GM23338 (cell line): ENCODE measurements at regions not wholly inside any gene's neighbourhood (a gene's known extent, or its start where the extent isn't known, plus 50 kb on each side); places are given as distances from the start of the nearest gene placed in this dataset.

ENCODE experiments used
- ATAC-seq: fragments of 200-7000 bp; cut with Tn5 transposase; 3 replicates; pipeline ENCODE4 v1.9.1; 2020
- DNase-seq: peaks from one replicate; pipeline ENCODE4 v3.0.0-alpha.2; 2015; ENCODE audit warnings: low spot score
- H2AFZ ChIP-seq: fragments of 200-600 bp; sonication (generic); 2 replicates; pipeline ENCODE4 v1.8.0; 2016; ENCODE audit warnings: antibody characterized with exemption, mild to moderate bottlenecking, moderate library complexity
- H3F3A ChIP-seq: fragments of 200-600 bp; sonication (generic); replicated peaks from 2 replicates; pipeline ENCODE4 v1.8.0; 2017; ENCODE audit warnings: antibody characterized with exemption, mixed run types, low read depth
- H3K27ac ChIP-seq: fragments of 200-600 bp; sonication (generic); 2 replicates; pipeline ENCODE4 v1.6.1; 2016; ENCODE audit warnings: low read depth
- H3K27me3 ChIP-seq: fragments of 200-600 bp; sonication (generic); 2 replicates; pipeline ENCODE4 v1.8.0; 2016; ENCODE audit warnings: mild to moderate bottlenecking, mixed run types, moderate library complexity; ENCODE audit not compliant: insufficient read depth
- H3K36me3 ChIP-seq: fragments of 200-600 bp; sonication (generic); 2 replicates; pipeline ENCODE4 v1.8.0; 2016; ENCODE audit warnings: mild to moderate bottlenecking; ENCODE audit not compliant: insufficient read depth
- H3K4me1 ChIP-seq: fragments of 200-600 bp; sonication (generic); 2 replicates; pipeline ENCODE4 v1.8.0; 2016; ENCODE audit warnings: mild to moderate bottlenecking, moderate library complexity; ENCODE audit not compliant: insufficient read depth
- H3K4me2 ChIP-seq: fragments of 200-600 bp; sonication (generic); 2 replicates; pipeline ENCODE4 v1.7.1; 2017; ENCODE audit warnings: mixed run types
- H3K4me3 ChIP-seq: fragments of 200-600 bp; sonication (generic); 2 replicates; pipeline ENCODE4 v1.6.1; 2016; ENCODE audit warnings: mixed run types
- H3K79me2 ChIP-seq: fragments of 200-600 bp; sonication (generic); replicated peaks from 2 replicates; pipeline ENCODE4 v1.8.0; 2017; ENCODE audit warnings: mild to moderate bottlenecking; ENCODE audit not compliant: insufficient read depth
- H3K9me2 ChIP-seq: fragments of 200-600 bp; sonication (generic); 2 replicates; pipeline ENCODE4 v1.8.0; 2017; ENCODE audit not compliant: insufficient read depth
- H4K20me1 ChIP-seq: fragments of 200-600 bp; sonication (generic); replicated peaks from 2 replicates; pipeline ENCODE4 v1.8.0; 2017; ENCODE audit warnings: mild to moderate bottlenecking; ENCODE audit not compliant: insufficient read depth
- H3K27ac Mint-ChIP-seq: 2 replicates; pipeline ENCODE4 v1.8.0; 2020; ENCODE audit warnings: inconsistent platforms, mild to moderate bottlenecking, moderate library complexity, mixed read lengths
- H3K27me3 Mint-ChIP-seq: 3 replicates; pipeline ENCODE4 v1.8.0; 2022; ENCODE audit warnings: low read depth, mild to moderate bottlenecking, moderate library complexity, mixed read lengths, inconsistent platforms; ENCODE audit not compliant: insufficient read depth, poor library complexity
- H3K36me3 Mint-ChIP-seq: 3 replicates; pipeline ENCODE4 v1.8.0; 2021; ENCODE audit warnings: low read depth, mild to moderate bottlenecking, inconsistent platforms, moderate library complexity, mixed read lengths
- H3K4me1 Mint-ChIP-seq: 3 replicates; pipeline ENCODE4 v1.8.0; 2020; ENCODE audit warnings: mild to moderate bottlenecking, inconsistent platforms, mixed read lengths
- H3K4me3 Mint-ChIP-seq: 3 replicates; pipeline ENCODE4 v1.8.0; 2021; ENCODE audit warnings: moderate library complexity, mild to moderate bottlenecking, inconsistent platforms, mixed read lengths
- H3K9me3 Mint-ChIP-seq: 3 replicates; pipeline ENCODE4 v1.8.0; 2020; ENCODE audit warnings: moderate library complexity, mild to moderate bottlenecking, inconsistent platforms, mixed read lengths
- CREB1 ChIP-seq: fragments of 250-450 bp; sonication (Bioruptor Pico); IDR thresholded peaks from 2 replicates; pipeline ENCODE4 v1.5.0; 2020; ENCODE audit warnings: low read depth, mild to moderate bottlenecking, moderate library complexity
- ETS1 ChIP-seq: IDR thresholded peaks from 2 replicates; pipeline ENCODE4 v1.6.1; 2016; ENCODE audit warnings: antibody characterized with exemption
- EZH2 ChIP-seq: fragments of 200-600 bp; sonication (generic); IDR thresholded peaks from one replicate; pipeline ENCODE4 v1.8.0; 2017; ENCODE audit warnings: antibody characterized with exemption, mild to moderate bottlenecking, low read depth; ENCODE audit not compliant: unreplicated experiment
- EZH2phosphoT487 ChIP-seq: fragments of 200-600 bp; sonication (generic); IDR thresholded peaks from one replicate; pipeline ENCODE4 v1.8.1; 2018; ENCODE audit warnings: antibody characterized with exemption; ENCODE audit not compliant: unreplicated experiment
- JUNB ChIP-seq: IDR thresholded peaks from one replicate; pipeline ENCODE4 v1.6.1; 2016; ENCODE audit warnings: antibody characterized with exemption; ENCODE audit not compliant: unreplicated experiment
- NANOG ChIP-seq: IDR thresholded peaks from 2 replicates; pipeline ENCODE4 v1.6.1; 2016; ENCODE audit warnings: antibody characterized with exemption, borderline replicate concordance
- POLR2AphosphoS5 ChIP-seq: IDR thresholded peaks from 2 replicates; pipeline ENCODE4 v1.6.1; 2016; ENCODE audit warnings: antibody characterized with exemption, low read depth
- STAT1 ChIP-seq: IDR thresholded peaks from one replicate; pipeline ENCODE4 v1.6.1; 2016; ENCODE audit warnings: antibody characterized with exemption; ENCODE audit not compliant: unreplicated experiment
- ZNF114 ChIP-seq: fragments of 250-450 bp; sonication (Bioruptor Pico); IDR thresholded peaks from 2 replicates; pipeline ENCODE4 v1.5.0; 2020; ENCODE audit warnings: mild to moderate bottlenecking, moderate library complexity
- ZNF331 ChIP-seq: fragments of 250-450 bp; sonication (Bioruptor Pico); IDR thresholded peaks from 2 replicates; pipeline ENCODE4 v1.5.0; 2020; ENCODE audit warnings: low read depth, mild to moderate bottlenecking, moderate library complexity
- ZNF462 ChIP-seq: fragments of 250-450 bp; sonication (Bioruptor Pico); IDR thresholded peaks from 2 replicates; pipeline ENCODE4 v1.5.0; 2020; ENCODE audit warnings: mild to moderate bottlenecking, moderate library complexity
- TF ChIP-seq, protein P1 (sequence below), 2 experiments: fragments of 200-600 bp in 1 of 2; sonication (generic) in 1 of 2; conservative IDR thresholded peaks; 2 replicates each; pipeline versions ENCODE4 v1.5.1 to v1.6.1; 2016 to 2017; ENCODE audit warnings: antibody characterized with exemption in 2 of 2, low read depth in 2 of 2, mild to moderate bottlenecking in 2 of 2, moderate library complexity in 1 of 2
- TF ChIP-seq, protein P2 (sequence below): IDR thresholded peaks from one replicate; pipeline ENCODE4 v1.6.1; 2018; ENCODE audit warnings: antibody characterized with exemption; ENCODE audit not compliant: unreplicated experiment

DNA sequence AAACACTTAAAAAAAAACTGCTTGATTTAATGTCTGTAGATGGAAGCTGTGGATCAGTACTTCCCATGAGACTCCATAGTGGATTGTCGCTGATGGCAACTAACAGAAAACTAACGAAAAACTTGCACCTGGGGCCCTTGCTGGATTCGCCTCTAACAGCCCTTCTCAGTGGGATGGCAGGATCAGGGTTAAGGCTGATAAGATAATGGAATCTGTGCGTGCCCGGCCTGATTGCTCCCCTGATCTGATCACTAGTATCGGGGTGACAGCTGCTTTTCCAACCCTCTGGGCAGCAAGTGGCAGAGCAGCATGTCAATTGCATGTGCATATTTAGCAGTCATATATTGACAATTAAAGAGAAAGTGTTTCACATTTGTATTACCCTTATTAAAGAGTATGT is 185.8 kb upstream of the ELAVL2 start:
- H2AFZ ChIP-seq, result no peak overlapping the region
- H3K4me2 ChIP-seq, result no peak overlapping the region
- Mint-ChIP-seq H3K36me3 (no peaks in the 10 kb centered on the region), H3K4me3 (no peak overlapping the region), H3K4me1 (peaks cover 22% of the 10 kb centered on the region), H3K9me3 (peaks cover 3% of the 10 kb centered on the region; the same call in 2 of the 3 replicates), H3K27me3 (no peaks in the 10 kb centered on the region), H3K27ac (peak overlapping the region; percentile 85)
- no peak for TF ChIP-seq ETS1
- TF ChIP-seq, protein P1, sequence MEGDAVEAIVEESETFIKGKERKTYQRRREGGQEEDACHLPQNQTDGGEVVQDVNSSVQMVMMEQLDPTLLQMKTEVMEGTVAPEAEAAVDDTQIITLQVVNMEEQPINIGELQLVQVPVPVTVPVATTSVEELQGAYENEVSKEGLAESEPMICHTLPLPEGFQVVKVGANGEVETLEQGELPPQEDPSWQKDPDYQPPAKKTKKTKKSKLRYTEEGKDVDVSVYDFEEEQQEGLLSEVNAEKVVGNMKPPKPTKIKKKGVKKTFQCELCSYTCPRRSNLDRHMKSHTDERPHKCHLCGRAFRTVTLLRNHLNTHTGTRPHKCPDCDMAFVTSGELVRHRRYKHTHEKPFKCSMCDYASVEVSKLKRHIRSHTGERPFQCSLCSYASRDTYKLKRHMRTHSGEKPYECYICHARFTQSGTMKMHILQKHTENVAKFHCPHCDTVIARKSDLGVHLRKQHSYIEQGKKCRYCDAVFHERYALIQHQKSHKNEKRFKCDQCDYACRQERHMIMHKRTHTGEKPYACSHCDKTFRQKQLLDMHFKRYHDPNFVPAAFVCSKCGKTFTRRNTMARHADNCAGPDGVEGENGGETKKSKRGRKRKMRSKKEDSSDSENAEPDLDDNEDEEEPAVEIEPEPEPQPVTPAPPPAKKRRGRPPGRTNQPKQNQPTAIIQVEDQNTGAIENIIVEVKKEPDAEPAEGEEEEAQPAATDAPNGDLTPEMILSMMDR (conservative IDR thresholded peaks at IDR 0.05; ENCODE audit: low read depth in 2 of 2), result no peak
- TF ChIP-seq JUNB, result no peak
- TF ChIP-seq EZH2phosphoT487, result no peak
- TF ChIP-seq EZH2, result no peak
- TF ChIP-seq, protein P2, sequence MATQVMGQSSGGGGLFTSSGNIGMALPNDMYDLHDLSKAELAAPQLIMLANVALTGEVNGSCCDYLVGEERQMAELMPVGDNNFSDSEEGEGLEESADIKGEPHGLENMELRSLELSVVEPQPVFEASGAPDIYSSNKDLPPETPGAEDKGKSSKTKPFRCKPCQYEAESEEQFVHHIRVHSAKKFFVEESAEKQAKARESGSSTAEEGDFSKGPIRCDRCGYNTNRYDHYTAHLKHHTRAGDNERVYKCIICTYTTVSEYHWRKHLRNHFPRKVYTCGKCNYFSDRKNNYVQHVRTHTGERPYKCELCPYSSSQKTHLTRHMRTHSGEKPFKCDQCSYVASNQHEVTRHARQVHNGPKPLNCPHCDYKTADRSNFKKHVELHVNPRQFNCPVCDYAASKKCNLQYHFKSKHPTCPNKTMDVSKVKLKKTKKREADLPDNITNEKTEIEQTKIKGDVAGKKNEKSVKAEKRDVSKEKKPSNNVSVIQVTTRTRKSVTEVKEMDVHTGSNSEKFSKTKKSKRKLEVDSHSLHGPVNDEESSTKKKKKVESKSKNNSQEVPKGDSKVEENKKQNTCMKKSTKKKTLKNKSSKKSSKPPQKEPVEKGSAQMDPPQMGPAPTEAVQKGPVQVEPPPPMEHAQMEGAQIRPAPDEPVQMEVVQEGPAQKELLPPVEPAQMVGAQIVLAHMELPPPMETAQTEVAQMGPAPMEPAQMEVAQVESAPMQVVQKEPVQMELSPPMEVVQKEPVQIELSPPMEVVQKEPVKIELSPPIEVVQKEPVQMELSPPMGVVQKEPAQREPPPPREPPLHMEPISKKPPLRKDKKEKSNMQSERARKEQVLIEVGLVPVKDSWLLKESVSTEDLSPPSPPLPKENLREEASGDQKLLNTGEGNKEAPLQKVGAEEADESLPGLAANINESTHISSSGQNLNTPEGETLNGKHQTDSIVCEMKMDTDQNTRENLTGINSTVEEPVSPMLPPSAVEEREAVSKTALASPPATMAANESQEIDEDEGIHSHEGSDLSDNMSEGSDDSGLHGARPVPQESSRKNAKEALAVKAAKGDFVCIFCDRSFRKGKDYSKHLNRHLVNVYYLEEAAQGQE, result no peak
- no peak for TF ChIP-seq STAT1
- no peak for TF ChIP-seq ZNF114 (CRISPR knock-in tag)
- no peak for TF ChIP-seq POLR2AphosphoS5
- TF ChIP-seq ZNF331, result no peak
- TF ChIP-seq CREB1 (CRISPR knock-in tag), result no peak
- no peak for TF ChIP-seq NANOG
- TF ChIP-seq ZNF462 (CRISPR knock-in tag), result no peak
- H3K4me1 ChIP-seq, result peaks cover 35% of the 10 kb centered on the region
- H3K27me3 ChIP-seq, result no peaks in the 10 kb centered on the region
- no peaks in the 10 kb centered on the region for H3K9me2 ChIP-seq
- DNase-seq (no peak), ATAC-seq (no peak; the same call in 2 of the 3 replicates)
- H3K27ac ChIP-seq, result no peak overlapping the region
- H3K36me3 ChIP-seq, result no peaks in the 10 kb centered on the region
- H3F3A ChIP-seq, result no peaks in the 10 kb centered on the region
- H4K20me1 ChIP-seq, result no peaks in the 10 kb centered on the region
- no peaks in the 10 kb centered on the region for H3K79me2 ChIP-seq
- H3K4me3 ChIP-seq, result no peak overlapping the region
